WTC11 (cell line): ENCODE measurements at regions not wholly inside any gene's neighbourhood (a gene's known extent, or its start where the extent isn't known, plus 50 kb on each side); places are given as distances from the start of the nearest gene placed in this dataset.

Experiments used
- ATAC-seq: fragments of 200-7000 bp; cut with Tn5 transposase; 2 replicates; pipeline ENCODE4 v1.10.0; 2021; ENCODE audit warnings: mild to moderate bottlenecking, moderate library complexity
- CTCF ChIA-PET: fragments of 300-600 bp; sonication (Branson Sonifier 250); formaldehyde crosslinking; loops from one replicate; lab custom pipeline; 2021; ENCODE audit warnings: antibody characterized with exemption; lab: Charles Lee
- POLR2A ChIA-PET: fragments of 350-600 bp; sonication (Branson Sonifier 250); formaldehyde crosslinking; loops from one replicate; lab custom pipeline; 2021; ENCODE audit warnings: antibody characterized with exemption; lab: Charles Lee
- DNase-seq: peaks from one replicate; pipeline ENCODE4 v3.0.0; 2021; ENCODE audit warnings: low spot score
- H3K27ac Mint-ChIP-seq: 2 replicates; pipeline ENCODE4 v1.8.0; 2021; ENCODE audit warnings: mixed read lengths
- H3K27me3 Mint-ChIP-seq: 2 replicates; pipeline ENCODE4 v1.8.0; 2021; ENCODE audit warnings: low read depth, mild to moderate bottlenecking, moderate library complexity, mixed read lengths
- H3K36me3 Mint-ChIP-seq: 2 replicates; pipeline ENCODE4 v1.8.0; 2021; ENCODE audit warnings: mixed read lengths
- H3K4me1 Mint-ChIP-seq: 2 replicates; pipeline ENCODE4 v1.8.0; 2022; ENCODE audit warnings: mixed read lengths
- H3K4me3 Mint-ChIP-seq: 2 replicates; pipeline ENCODE4 v1.8.0; 2021; ENCODE audit warnings: mild to moderate bottlenecking, moderate library complexity, mixed read lengths
- H3K9me3 Mint-ChIP-seq: 2 replicates; pipeline ENCODE4 v1.8.0; 2021; ENCODE audit warnings: mixed read lengths
- ATF3 ChIP-seq: sonication (generic); formaldehyde crosslinking; conservative IDR thresholded peaks from 2 replicates; pipeline ENCODE4 v1.8.1; 2022; ENCODE audit warnings: mild to moderate bottlenecking, missing genetic modification reagents
- CREB1 ChIP-seq: sonication (generic); formaldehyde crosslinking; IDR thresholded peaks from 2 replicates; pipeline ENCODE4 v1.8.0; 2023; ENCODE audit warnings: mild to moderate bottlenecking, missing genetic modification reagents
- CREM ChIP-seq: sonication (generic); formaldehyde crosslinking; IDR thresholded peaks from 2 replicates; pipeline ENCODE4 v1.8.1; 2022; ENCODE audit warnings: mild to moderate bottlenecking, missing genetic modification reagents, moderate library complexity
- ERG ChIP-seq: fragments of 250-450 bp; sonication (Bioruptor Pico); IDR thresholded peaks from 2 replicates; pipeline ENCODE4 v1.8.0; 2021; ENCODE audit warnings: mild to moderate bottlenecking
- FOXJ3 ChIP-seq: sonication (generic); formaldehyde crosslinking; IDR thresholded peaks from 2 replicates; pipeline ENCODE4 v1.9.0; 2021; ENCODE audit warnings: missing genetic modification reagents, mild to moderate bottlenecking, borderline replicate concordance
- FOXP1 ChIP-seq: sonication (generic); formaldehyde crosslinking; IDR thresholded peaks from 2 replicates; pipeline ENCODE4 v1.8.0; 2022; ENCODE audit warnings: missing genetic modification reagents, mild to moderate bottlenecking, moderate library complexity, borderline replicate concordance
- NR2C2 ChIP-seq: sonication (generic); formaldehyde crosslinking; IDR thresholded peaks from 2 replicates; pipeline ENCODE4 v1.8.0; 2022; ENCODE audit warnings: mild to moderate bottlenecking, missing genetic modification reagents
- NR3C1 ChIP-seq: sonication (generic); formaldehyde crosslinking; conservative IDR thresholded peaks from 2 replicates; pipeline ENCODE4 v1.8.1; 2023; ENCODE audit warnings: low read depth, mild to moderate bottlenecking, missing genetic modification reagents
- PRDM15 ChIP-seq: sonication (generic); formaldehyde crosslinking; IDR thresholded peaks from 2 replicates; pipeline ENCODE4 v1.8.0; 2022; ENCODE audit warnings: missing genetic modification reagents
- PRRX2 ChIP-seq: fragments of 250-450 bp; sonication (Bioruptor Pico); IDR thresholded peaks from 2 replicates; pipeline ENCODE4 v1.8.0; 2021; ENCODE audit warnings: mild to moderate bottlenecking
- STAT6 ChIP-seq: sonication (generic); formaldehyde crosslinking; conservative IDR thresholded peaks from 2 replicates; pipeline ENCODE4 v1.8.1; 2023; ENCODE audit warnings: mild to moderate bottlenecking, low read depth, missing genetic modification reagents, moderate library complexity
- TEAD1 ChIP-seq: sonication (generic); formaldehyde crosslinking; IDR thresholded peaks from 2 replicates; pipeline ENCODE4 v1.8.0; 2022; ENCODE audit warnings: mild to moderate bottlenecking, missing genetic modification reagents
- TP53 ChIP-seq: sonication (generic); formaldehyde crosslinking; IDR thresholded peaks from 2 replicates; pipeline ENCODE4 v1.8.1; 2023; ENCODE audit warnings: mild to moderate bottlenecking, missing genetic modification reagents
- ZMAT4 ChIP-seq: fragments of 250-450 bp; sonication (Bioruptor Pico); IDR thresholded peaks from 2 replicates; pipeline ENCODE4 v1.9.0; 2021; ENCODE audit warnings: mild to moderate bottlenecking
- ZNF232 ChIP-seq: sonication (generic); formaldehyde crosslinking; IDR thresholded peaks from 2 replicates; pipeline ENCODE4 v1.8.0; 2022; ENCODE audit warnings: mild to moderate bottlenecking, missing genetic modification reagents
- ZNF281 ChIP-seq: sonication (generic); formaldehyde crosslinking; IDR thresholded peaks from 2 replicates; pipeline ENCODE4 v1.8.0; 2023; ENCODE audit warnings: mild to moderate bottlenecking, missing genetic modification reagents
- TF ChIP-seq, protein P1 (sequence below): fragments of 250-450 bp; sonication (Bioruptor Pico); IDR thresholded peaks from 2 replicates; pipeline ENCODE4 v1.9.0; 2021; ENCODE audit warnings: moderate library complexity, mild to moderate bottlenecking, inconsistent platforms, borderline replicate concordance
- TF ChIP-seq, protein P2 (sequence below): sonication (generic); formaldehyde crosslinking; IDR thresholded peaks from 2 replicates; pipeline ENCODE4 v1.8.1; 2022; ENCODE audit warnings: missing genetic modification reagents, borderline replicate concordance

GRCh38 chr2:7278984-7279383, 361.8 kb downstream of the RNF144A start (continued):
- TF ChIP-seq, protein P1, sequence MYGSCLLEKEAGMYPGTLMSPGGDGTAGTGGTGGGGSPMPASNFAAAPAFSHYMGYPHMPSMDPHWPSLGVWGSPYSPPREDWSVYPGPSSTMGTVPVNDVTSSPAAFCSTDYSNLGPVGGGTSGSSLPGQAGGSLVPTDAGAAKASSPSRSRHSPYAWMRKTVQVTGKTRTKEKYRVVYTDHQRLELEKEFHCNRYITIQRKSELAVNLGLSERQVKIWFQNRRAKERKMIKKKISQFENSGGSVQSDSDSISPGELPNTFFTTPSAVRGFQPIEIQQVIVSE (CRISPR knock-in tag) = no peak
- TF ChIP-seq FOXP1 (CRISPR knock-in tag) (no peak), TEAD1 (CRISPR knock-in tag) (no peak), FOXJ3 (no peak), NR3C1 (no peak)
- TF ChIP-seq, all 79 proteins: peak for 0

GRCh38 chr2:7279421-7279949, 362.3 kb downstream of the RNF144A start:
- Mint-ChIP-seq H3K4me3 (no peak overlapping the region), H3K4me1 (peaks cover 20% of the 10 kb centered on the region), H3K36me3 (no peaks in the 10 kb centered on the region), H3K9me3 (no peaks in the 10 kb centered on the region), H3K27ac (no peak overlapping the region), H3K27me3 (no peaks in the 10 kb centered on the region)
- POLR2A ChIA-PET = no interaction called here
- ATAC-seq (no peak), DNase-seq (no peak)
- CTCF ChIA-PET = no interaction called here
- no peak for TF ChIP-seq PRDM15 (CRISPR knock-in tag)
- TF ChIP-seq ERG (CRISPR knock-in tag) = no peak
- TF ChIP-seq ZMAT4 (CRISPR knock-in tag) = no peak
- no peak for TF ChIP-seq CREM (CRISPR knock-in tag)
- no peak for TF ChIP-seq ATF3 (CRISPR knock-in tag)
- no peak for TF ChIP-seq TP53 (CRISPR knock-in tag)
- TF ChIP-seq, protein P2, sequence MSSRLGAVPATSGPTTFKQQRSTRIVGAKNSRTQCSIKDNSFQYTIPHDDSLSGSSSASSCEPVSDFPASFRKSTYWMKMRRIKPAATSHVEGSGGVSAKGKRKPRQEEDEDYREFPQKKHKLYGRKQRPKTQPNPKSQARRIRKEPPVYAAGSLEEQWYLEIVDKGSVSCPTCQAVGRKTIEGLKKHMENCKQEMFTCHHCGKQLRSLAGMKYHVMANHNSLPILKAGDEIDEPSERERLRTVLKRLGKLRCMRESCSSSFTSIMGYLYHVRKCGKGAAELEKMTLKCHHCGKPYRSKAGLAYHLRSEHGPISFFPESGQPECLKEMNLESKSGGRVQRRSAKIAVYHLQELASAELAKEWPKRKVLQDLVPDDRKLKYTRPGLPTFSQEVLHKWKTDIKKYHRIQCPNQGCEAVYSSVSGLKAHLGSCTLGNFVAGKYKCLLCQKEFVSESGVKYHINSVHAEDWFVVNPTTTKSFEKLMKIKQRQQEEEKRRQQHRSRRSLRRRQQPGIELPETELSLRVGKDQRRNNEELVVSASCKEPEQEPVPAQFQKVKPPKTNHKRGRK (CRISPR knock-in tag) = no peak
- no peak for TF ChIP-seq ZNF281
- no peak for TF ChIP-seq PRRX2 (CRISPR knock-in tag)
- no peak for TF ChIP-seq ZNF232 (CRISPR knock-in tag)
- TF ChIP-seq STAT6 (CRISPR knock-in tag) = no peak
- TF ChIP-seq FOXJ3 = no peak
- TF ChIP-seq CREB1 = no peak
- TF ChIP-seq NR2C2 (CRISPR knock-in tag) = no peak
- TF ChIP-seq, protein P1 (CRISPR knock-in tag) = no peak
